CMK (cell line): ENCODE measurements at regions not wholly inside any gene's neighbourhood (a gene's known extent, or its start where the extent isn't known, plus 50 kb on each side); places are given as distances from the start of the nearest gene placed in this dataset.

ENCODE experiments used
- DNase-seq: peaks from one replicate; pipeline ENCODE4 v3.0.0-alpha.2; 2010; ENCODE audit warnings: low read depth

GRCh38 chr7:16001477-16001876 is 315.0 kb upstream of the MEOX2 start:
- no peak for DNase-seq

- DNase-seq: no peak
These were observed 312.1 kb upstream of the MEOX2 start for GRCh38 chr7:15998617-15999016.

- DNase-seq: no peak
These were observed 308.5 kb upstream of the MEOX2 start for GRCh38 chr7:15995027-15995426.

- no peak for DNase-seq
These were observed 302.7 kb upstream of the MEOX2 start for GRCh38 chr7:15989194-15989593.

- no peak for DNase-seq
These were observed 299.3 kb upstream of the MEOX2 start for GRCh38 chr7:15985587-15986384.

GRCh38 chr7:15977663-15978062 is 291.2 kb upstream of the MEOX2 start:
- no peak for DNase-seq

- DNase-seq: peak; percentile 11
These were observed 286.4 kb upstream of the MEOX2 start for GRCh38 chr7:15972862-15973275.

- DNase-seq: no peak
These were observed 281.1 kb upstream of the MEOX2 start for GRCh38 chr7:15967551-15967950.

- no peak for DNase-seq
These were observed 280.6 kb upstream of the MEOX2 start for GRCh38 chr7:15967121-15967520.

GRCh38 chr7:15963206-15963605 is 276.7 kb upstream of the MEOX2 start:
- no peak for DNase-seq

- DNase-seq: no peak
These were observed 268.3 kb upstream of the MEOX2 start for GRCh38 chr7:15954671-15955354.

- DNase-seq: no peak
These were observed 263.8 kb upstream of the MEOX2 start for GRCh38 chr7:15950299-15950698.

- no peak for DNase-seq
These were observed 261.3 kb upstream of the MEOX2 start for GRCh38 chr7:15947754-15948153.

- DNase-seq: no peak
These were observed 251.6 kb upstream of the MEOX2 start for GRCh38 chr7:15938115-15938514.

GRCh38 chr7:15937571-15937970 is 251.1 kb upstream of the MEOX2 start:
- no peak for DNase-seq

GRCh38 chr7:15936991-15937390 is 250.5 kb upstream of the MEOX2 start:
- DNase-seq: no peak

GRCh38 chr7:15932318-15932717 is 245.8 kb upstream of the MEOX2 start:
- DNase-seq: no peak

- no peak for DNase-seq
These were observed 242.9 kb upstream of the MEOX2 start for GRCh38 chr7:15929411-15929810.

- DNase-seq: no peak
These were observed 239.1 kb upstream of the MEOX2 start for GRCh38 chr7:15925608-15926007.

GRCh38 chr7:15924910-15925309 is 238.4 kb upstream of the MEOX2 start:
- no peak for DNase-seq

- no peak for DNase-seq
These were observed 235.5 kb upstream of the MEOX2 start for GRCh38 chr7:15922002-15922401.

GRCh38 chr7:15921576-15921975 is 235.1 kb upstream of the MEOX2 start:
- no peak for DNase-seq

GRCh38 chr7:15920953-15921352 is 234.5 kb upstream of the MEOX2 start:
- DNase-seq: no peak
